ENCODE measurements at regions not wholly inside any gene's neighbourhood (a gene's known extent, or its start where the extent isn't known, plus 50 kb on each side); places are given as distances from the start of the nearest gene placed in this dataset.

- Histone ChIP-seq H3K4me3 (ENCODE audit: low read depth in 1 of 2, low read length in 1 of 2) (no peak overlapping the region), H3K27me3 (peaks cover 35% of the 10 kb centered on the region), H3K4me1 (ENCODE audit: control insufficient read depth in 1 of 2, insufficient read depth in 1 of 2, low read depth in 1 of 2, low read length in 1 of 2) (no peaks in the 10 kb centered on the region), H3K9me3 (no peaks in the 10 kb centered on the region), H3K27ac (no peak overlapping the region), H3K36me3 (no peaks in the 10 kb centered on the region)
- no peak for TF ChIP-seq CTCF (IDR thresholded peaks at IDR 0.05)
Observed at GRCh38 chr10:62577666-62578291, 203.6 kb downstream of the ZNF365 start.

- H3K4me1 ChIP-seq (ENCODE audit: control insufficient read depth in 1 of 2, insufficient read depth in 1 of 2, low read depth in 1 of 2, low read length in 1 of 2): no peaks in the 10 kb centered on the region
- no peak overlapping the region for H3K4me3 ChIP-seq (ENCODE audit: low read depth in 1 of 2, low read length in 1 of 2)
- no peak for TF ChIP-seq CTCF (IDR thresholded peaks at IDR 0.05)
- no peaks in the 10 kb centered on the region for H3K36me3 ChIP-seq
- H3K27ac ChIP-seq: no peak overlapping the region
- no peaks in the 10 kb centered on the region for H3K9me3 ChIP-seq
- H3K27me3 ChIP-seq: peaks cover 35% of the 10 kb centered on the region
Observed at GRCh38 chr10:62578301-62578700, 204.1 kb downstream of the ZNF365 start.

GRCh38 chr10:62578916-62579315 is 204.7 kb downstream of the ZNF365 start:
- no peak for TF ChIP-seq CTCF (IDR thresholded peaks at IDR 0.05)
- no peaks in the 10 kb centered on the region for H3K36me3 ChIP-seq
- no peak overlapping the region for H3K27ac ChIP-seq
- H3K9me3 ChIP-seq: no peaks in the 10 kb centered on the region
- H3K4me1 ChIP-seq (ENCODE audit: control insufficient read depth in 1 of 2, insufficient read depth in 1 of 2, low read depth in 1 of 2, low read length in 1 of 2): no peaks in the 10 kb centered on the region
- H3K4me3 ChIP-seq (ENCODE audit: low read depth in 1 of 2, low read length in 1 of 2): no peak overlapping the region
- H3K27me3 ChIP-seq: peaks cover 35% of the 10 kb centered on the region

- TF ChIP-seq CTCF (IDR thresholded peaks at IDR 0.05): no peak
- Histone ChIP-seq H3K27me3 (peaks cover 23% of the 10 kb centered on the region), H3K4me1 (ENCODE audit: control insufficient read depth in 1 of 2, insufficient read depth in 1 of 2, low read depth in 1 of 2, low read length in 1 of 2) (no peaks in the 10 kb centered on the region), H3K4me3 (ENCODE audit: low read depth in 1 of 2, low read length in 1 of 2) (no peak overlapping the region), H3K36me3 (no peaks in the 10 kb centered on the region), H3K9me3 (no peaks in the 10 kb centered on the region), H3K27ac (no peak overlapping the region)
Observed at GRCh38 chr10:62580396-62580795, 206.2 kb downstream of the ZNF365 start.

- no peaks in the 10 kb centered on the region for H3K36me3 ChIP-seq
- no peak for TF ChIP-seq CTCF (IDR thresholded peaks at IDR 0.05)
- peaks cover 23% of the 10 kb centered on the region for H3K27me3 ChIP-seq
- H3K27ac ChIP-seq: no peak overlapping the region
- no peaks in the 10 kb centered on the region for H3K4me1 ChIP-seq (ENCODE audit: control insufficient read depth in 1 of 2, insufficient read depth in 1 of 2, low read depth in 1 of 2, low read length in 1 of 2)
- no peak overlapping the region for H3K4me3 ChIP-seq (ENCODE audit: low read depth in 1 of 2, low read length in 1 of 2)
- no peaks in the 10 kb centered on the region for H3K9me3 ChIP-seq
Observed at GRCh38 chr10:62581351-62581750, 207.2 kb downstream of the ZNF365 start.

Measured in neutrophil (primary cell).